ENCODE measurements at regions not wholly inside any gene's neighbourhood (a gene's known extent, or its start where the extent isn't known, plus 50 kb on each side); places are given as distances from the start of the nearest gene placed in this dataset.

DNA sequence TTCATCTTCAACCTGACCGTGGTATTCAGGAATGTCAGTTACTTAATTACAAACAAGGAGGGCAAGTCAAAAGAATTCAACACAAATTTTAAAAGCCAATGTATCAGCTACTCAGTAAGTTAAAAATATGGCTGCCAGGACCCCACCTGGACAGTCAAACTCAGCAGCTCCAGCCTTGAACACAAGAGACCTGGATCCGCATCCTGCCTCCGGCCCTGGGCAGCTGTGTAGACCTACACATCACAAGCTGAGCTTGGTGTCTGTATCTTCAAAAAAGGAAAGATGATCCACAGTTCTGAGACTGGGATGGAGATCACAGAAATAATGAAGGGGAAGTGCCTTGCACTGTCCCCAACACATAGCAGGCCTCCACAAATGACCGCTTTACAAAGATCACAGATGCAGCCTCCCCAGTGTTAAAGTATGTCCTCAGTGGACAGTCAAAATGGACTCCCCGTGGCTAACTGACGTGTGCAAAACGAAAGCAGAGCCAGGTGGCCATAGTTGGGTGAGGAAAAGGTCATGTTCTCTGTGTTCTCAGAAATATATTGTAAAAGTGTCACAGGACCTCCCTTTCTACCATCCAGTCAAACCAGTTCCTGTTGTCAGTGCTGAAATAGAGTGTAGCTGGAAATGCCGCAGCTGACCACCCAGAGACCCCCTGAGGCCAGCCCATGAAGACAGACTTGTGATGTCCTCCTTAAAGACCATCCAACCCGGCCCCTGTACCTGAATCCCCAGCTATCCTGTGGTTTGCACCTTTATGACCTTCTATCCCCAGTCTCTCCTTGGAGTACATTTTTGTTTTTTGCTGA is 168.5 kb upstream of the NSMCE3 start:
- H2AFZ ChIP-seq (ENCODE audit: low read length), result no peak overlapping the region
- H3K36me3 ChIP-seq (ENCODE audit: insufficient read depth, low read length), result no peaks in the 10 kb centered on the region
- no peak for DNase-seq
- H3K27me3 ChIP-seq (ENCODE audit: low read length), result no peaks in the 10 kb centered on the region
- H3K4me1 ChIP-seq (ENCODE audit: low read length), result no peaks in the 10 kb centered on the region
- H4K20me1 ChIP-seq (ENCODE audit: insufficient read depth, low read depth, low read length), result no peaks in the 10 kb centered on the region
- H3K27ac ChIP-seq (ENCODE audit: low read length), result no peak overlapping the region
- no peaks in the 10 kb centered on the region for H3K9me2 ChIP-seq (replicated peaks; ENCODE audit: insufficient read depth, low read length)
- H3K9ac ChIP-seq (ENCODE audit: low read length), result no peak overlapping the region
- peaks cover 17% of the 10 kb centered on the region for H3K9me3 ChIP-seq (ENCODE audit: low read length)
- H3K4me3 ChIP-seq (ENCODE audit: low read length), result no peak overlapping the region
- no peaks in the 10 kb centered on the region for H3K79me2 ChIP-seq (ENCODE audit: low read length)
- no peak overlapping the region for H3K4me2 ChIP-seq (ENCODE audit: low read depth, low read length, poor library complexity, severe bottlenecking)

DNA sequence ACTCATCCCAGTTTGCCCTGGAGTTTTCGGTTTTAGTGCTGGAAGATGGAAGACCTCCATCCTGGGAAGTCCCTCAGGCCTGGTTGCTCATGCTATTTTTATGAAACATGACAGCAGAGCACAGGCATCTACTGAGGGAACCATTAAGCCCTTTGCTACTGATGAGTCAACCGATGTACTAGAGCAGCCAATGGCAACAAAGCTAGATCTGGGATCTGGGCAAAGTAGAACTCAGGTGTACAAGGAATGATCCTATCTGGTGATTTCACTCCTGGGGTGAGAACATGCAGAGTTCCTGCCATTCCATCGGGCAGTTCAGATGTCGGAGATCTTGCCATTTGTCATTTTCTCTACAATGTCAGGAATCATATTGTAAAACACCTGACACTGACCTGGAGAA is 166.2 kb upstream of the NSMCE3 start:
- Histone ChIP-seq H2AFZ (ENCODE audit: low read length) (no peak overlapping the region), H3K27ac (ENCODE audit: low read length) (no peak overlapping the region), H3K9ac (ENCODE audit: low read length) (no peak overlapping the region), H3K4me3 (ENCODE audit: low read length) (no peak overlapping the region), H3K4me2 (ENCODE audit: low read depth, low read length, poor library complexity, severe bottlenecking) (no peak overlapping the region), H3K79me2 (ENCODE audit: low read length) (no peaks in the 10 kb centered on the region), H4K20me1 (ENCODE audit: insufficient read depth, low read depth, low read length) (no peaks in the 10 kb centered on the region), H3K9me3 (ENCODE audit: low read length) (peaks cover 16% of the 10 kb centered on the region), H3K27me3 (ENCODE audit: low read length) (no peaks in the 10 kb centered on the region), H3K4me1 (ENCODE audit: low read length) (no peaks in the 10 kb centered on the region), H3K9me2 (replicated peaks; ENCODE audit: insufficient read depth, low read length) (no peaks in the 10 kb centered on the region), H3K36me3 (ENCODE audit: insufficient read depth, low read length) (no peaks in the 10 kb centered on the region)
- DNase-seq, result no peak

DNA sequence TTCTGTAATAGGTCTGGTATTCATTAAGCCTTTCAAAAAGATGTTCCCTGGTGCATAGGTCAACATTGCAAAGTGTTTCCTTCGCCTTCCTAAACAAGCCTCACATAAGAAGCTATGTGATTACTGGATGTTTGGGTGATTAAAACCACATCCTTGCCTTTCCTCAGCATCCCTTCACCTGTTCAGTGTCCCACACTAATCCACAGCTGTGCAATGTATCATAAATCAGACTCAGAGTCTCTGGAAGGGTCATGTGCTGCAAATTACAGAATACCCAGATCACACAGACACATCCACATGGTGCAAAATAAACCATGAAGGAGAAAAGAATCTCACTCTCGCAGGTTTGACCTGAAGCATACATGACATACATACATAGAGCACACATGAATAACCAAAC is 164.7 kb upstream of the NSMCE3 start:
- Histone ChIP-seq H2AFZ (ENCODE audit: low read length) (no peak overlapping the region), H3K79me2 (ENCODE audit: low read length) (no peaks in the 10 kb centered on the region)

DNA sequence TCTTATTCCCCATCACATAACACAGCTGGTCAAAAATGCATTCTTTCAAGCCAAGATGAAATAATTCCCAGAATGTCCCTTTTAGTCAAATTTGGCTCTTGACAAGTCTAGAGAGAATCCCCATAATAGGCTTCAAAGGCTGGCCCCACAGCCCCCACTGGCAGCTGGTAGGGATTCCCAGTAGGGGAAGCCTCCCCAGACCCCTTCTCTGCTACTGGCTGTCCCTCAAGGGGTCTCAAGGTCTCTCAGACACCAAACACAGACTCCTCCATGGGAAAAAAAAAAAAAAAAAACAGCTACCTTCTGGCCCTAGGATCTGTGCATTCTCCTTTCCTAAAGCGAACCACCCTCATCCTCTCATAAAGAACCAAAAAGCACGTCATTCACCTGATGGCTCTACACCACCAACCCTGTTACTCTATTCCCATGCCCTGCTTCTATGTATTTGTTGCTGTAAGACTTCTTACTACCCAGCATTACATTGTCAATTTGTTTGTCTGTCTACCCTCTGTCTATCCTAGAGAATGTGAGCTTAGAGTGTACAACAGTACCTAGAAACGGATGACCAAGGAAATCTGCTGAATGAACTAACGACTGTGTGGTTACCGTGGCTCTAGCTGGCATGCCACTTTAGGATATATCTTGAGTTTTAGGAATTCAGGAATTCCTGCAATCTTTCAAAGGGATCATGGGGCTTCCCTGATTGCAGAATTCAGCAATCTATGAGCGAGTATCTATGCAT is 164.1 kb upstream of the NSMCE3 start:
- Histone ChIP-seq H3K9ac (ENCODE audit: low read length) (no peak overlapping the region), H3K79me2 (ENCODE audit: low read length) (no peaks in the 10 kb centered on the region), H3K9me3 (ENCODE audit: low read length) (peaks cover 16% of the 10 kb centered on the region), H3K36me3 (ENCODE audit: insufficient read depth, low read length) (no peaks in the 10 kb centered on the region), H3K4me1 (ENCODE audit: low read length) (no peaks in the 10 kb centered on the region), H4K20me1 (ENCODE audit: insufficient read depth, low read depth, low read length) (no peaks in the 10 kb centered on the region), H3K27ac (ENCODE audit: low read length) (no peak overlapping the region), H2AFZ (ENCODE audit: low read length) (no peak overlapping the region), H3K4me3 (ENCODE audit: low read length) (no peak overlapping the region), H3K9me2 (replicated peaks; ENCODE audit: insufficient read depth, low read length) (no peaks in the 10 kb centered on the region), H3K4me2 (ENCODE audit: low read depth, low read length, poor library complexity, severe bottlenecking) (no peak overlapping the region), H3K27me3 (ENCODE audit: low read length) (no peaks in the 10 kb centered on the region)
- no peak for DNase-seq

More for the DNA sequence above, 164.7 kb upstream of the NSMCE3 start:
- H3K4me3 ChIP-seq (ENCODE audit: low read length), result no peak overlapping the region
- H3K27ac ChIP-seq (ENCODE audit: low read length), result no peak overlapping the region
- no peaks in the 10 kb centered on the region for H3K9me2 ChIP-seq (replicated peaks; ENCODE audit: insufficient read depth, low read length)
- no peaks in the 10 kb centered on the region for H3K4me1 ChIP-seq (ENCODE audit: low read length)
- H3K27me3 ChIP-seq (ENCODE audit: low read length), result no peaks in the 10 kb centered on the region
- no peak overlapping the region for H3K4me2 ChIP-seq (ENCODE audit: low read depth, low read length, poor library complexity, severe bottlenecking)
- H3K9me3 ChIP-seq (ENCODE audit: low read length), result peaks cover 16% of the 10 kb centered on the region
- no peaks in the 10 kb centered on the region for H3K36me3 ChIP-seq (ENCODE audit: insufficient read depth, low read length)
- H4K20me1 ChIP-seq (ENCODE audit: insufficient read depth, low read depth, low read length), result no peaks in the 10 kb centered on the region
- no peak overlapping the region for H3K9ac ChIP-seq (ENCODE audit: low read length)
- DNase-seq, result no peak

DNA sequence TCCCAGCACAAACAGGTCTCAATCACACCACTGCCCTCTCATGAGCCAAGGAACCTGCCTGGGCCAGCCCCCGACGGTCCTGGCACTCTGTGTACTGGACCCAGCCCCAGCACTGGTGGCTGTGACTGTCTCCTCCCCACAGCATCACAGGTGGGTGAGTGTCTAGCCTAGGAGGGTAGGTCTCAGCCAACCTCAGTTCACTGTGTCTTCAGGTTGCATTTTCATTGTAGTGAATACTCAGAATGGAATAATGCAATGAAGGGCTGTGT is 163.4 kb upstream of the NSMCE3 start:
- no peak overlapping the region for H3K9ac ChIP-seq (ENCODE audit: low read length)
- no peaks in the 10 kb centered on the region for H4K20me1 ChIP-seq (ENCODE audit: insufficient read depth, low read depth, low read length)
- H3K79me2 ChIP-seq (ENCODE audit: low read length), result no peaks in the 10 kb centered on the region
- H3K9me3 ChIP-seq (ENCODE audit: low read length), result peaks cover 13% of the 10 kb centered on the region
- DNase-seq, result no peak
- no peak overlapping the region for H3K4me3 ChIP-seq (ENCODE audit: low read length)
- no peaks in the 10 kb centered on the region for H3K9me2 ChIP-seq (replicated peaks; ENCODE audit: insufficient read depth, low read length)
- H3K36me3 ChIP-seq (ENCODE audit: insufficient read depth, low read length), result no peaks in the 10 kb centered on the region
- no peak overlapping the region for H3K4me2 ChIP-seq (ENCODE audit: low read depth, low read length, poor library complexity, severe bottlenecking)
- no peak overlapping the region for H3K27ac ChIP-seq (ENCODE audit: low read length)
- H3K27me3 ChIP-seq (ENCODE audit: low read length), result no peaks in the 10 kb centered on the region
- no peak overlapping the region for H2AFZ ChIP-seq (ENCODE audit: low read length)
- no peaks in the 10 kb centered on the region for H3K4me1 ChIP-seq (ENCODE audit: low read length)

DNA sequence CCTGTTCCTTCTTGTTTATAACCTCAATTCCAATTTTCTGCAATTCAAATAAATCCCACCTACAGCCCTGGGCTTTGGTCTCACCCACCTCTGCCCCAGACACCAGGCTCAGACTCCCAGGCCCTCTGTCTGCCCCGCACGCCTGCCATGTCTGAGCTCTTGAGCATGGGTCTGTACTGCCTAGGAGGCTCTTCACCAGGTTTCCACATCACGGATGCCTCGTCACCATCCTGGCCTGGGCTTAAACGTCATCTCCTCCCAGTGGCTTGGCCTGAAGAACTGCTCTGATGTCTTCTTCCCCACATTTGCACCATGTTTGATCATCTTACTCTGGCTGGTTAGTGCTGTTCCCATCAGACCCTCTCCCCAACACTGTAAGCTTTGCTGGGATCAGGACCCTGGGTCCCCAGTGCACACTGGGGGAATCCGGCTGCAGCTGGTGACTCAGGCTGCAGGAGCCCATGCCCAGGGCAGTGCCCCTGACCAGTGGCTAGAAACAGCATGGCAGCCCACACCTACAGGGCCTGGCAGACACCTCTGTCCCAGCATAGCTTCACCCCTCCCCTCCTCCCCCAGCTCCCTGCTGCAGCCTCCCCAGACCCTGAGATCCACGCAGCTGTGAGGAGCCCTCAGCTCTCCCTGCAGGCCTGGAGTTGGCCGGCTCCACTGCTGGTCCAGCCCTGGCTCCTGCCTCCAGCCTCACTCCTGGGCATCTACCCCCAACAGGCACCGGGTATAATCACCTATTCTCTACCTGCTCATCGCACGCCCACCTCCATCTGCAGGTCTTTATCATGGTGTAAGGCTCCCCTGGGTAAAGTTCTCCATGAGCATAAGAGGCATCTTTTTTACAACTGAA is 162.8 kb upstream of the NSMCE3 start:
- no peak overlapping the region for H3K27ac ChIP-seq (ENCODE audit: low read length)
- H4K20me1 ChIP-seq (ENCODE audit: insufficient read depth, low read depth, low read length), result no peaks in the 10 kb centered on the region
- no peaks in the 10 kb centered on the region for H3K79me2 ChIP-seq (ENCODE audit: low read length)
- H2AFZ ChIP-seq (ENCODE audit: low read length), result no peak overlapping the region
- H3K27me3 ChIP-seq (ENCODE audit: low read length), result no peaks in the 10 kb centered on the region
- peaks cover 13% of the 10 kb centered on the region for H3K9me3 ChIP-seq (ENCODE audit: low read length)
- no peak for DNase-seq
- H3K36me3 ChIP-seq (ENCODE audit: insufficient read depth, low read length), result no peaks in the 10 kb centered on the region
- no peak overlapping the region for H3K9ac ChIP-seq (ENCODE audit: low read length)
- H3K4me3 ChIP-seq (ENCODE audit: low read length), result no peak overlapping the region
- H3K9me2 ChIP-seq (replicated peaks; ENCODE audit: insufficient read depth, low read length), result no peaks in the 10 kb centered on the region
- no peaks in the 10 kb centered on the region for H3K4me1 ChIP-seq (ENCODE audit: low read length)
- no peak overlapping the region for H3K4me2 ChIP-seq (ENCODE audit: low read depth, low read length, poor library complexity, severe bottlenecking)

DNA sequence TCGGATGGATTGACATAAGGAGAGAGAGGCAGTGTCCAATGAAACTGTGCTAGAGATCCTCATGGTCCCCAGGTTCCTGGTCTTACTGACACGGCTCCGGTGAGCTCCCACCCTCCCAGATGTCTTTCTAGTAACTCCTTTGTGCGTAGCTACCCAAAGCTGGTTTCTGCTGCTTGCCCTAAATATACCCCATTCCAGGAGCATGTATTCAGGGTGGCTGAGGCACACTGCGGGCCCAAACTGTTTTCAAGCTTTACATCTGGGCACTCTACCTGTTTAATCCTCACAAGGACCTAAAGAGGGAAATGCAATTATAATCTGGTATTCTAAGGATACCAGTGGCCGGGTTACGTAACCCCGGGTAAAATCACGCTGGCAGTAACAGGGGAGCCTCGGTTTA is 161.2 kb upstream of the NSMCE3 start:
- H3K79me2 ChIP-seq (ENCODE audit: low read length), result no peaks in the 10 kb centered on the region
- H3K4me2 ChIP-seq (ENCODE audit: low read depth, low read length, poor library complexity, severe bottlenecking), result no peak overlapping the region
- H3K9ac ChIP-seq (ENCODE audit: low read length), result no peak overlapping the region
- no peak for DNase-seq
- no peaks in the 10 kb centered on the region for H3K36me3 ChIP-seq (ENCODE audit: insufficient read depth, low read length)
- H3K27ac ChIP-seq (ENCODE audit: low read length), result no peak overlapping the region
- H3K9me2 ChIP-seq (replicated peaks; ENCODE audit: insufficient read depth, low read length), result no peaks in the 10 kb centered on the region
- H4K20me1 ChIP-seq (ENCODE audit: insufficient read depth, low read depth, low read length), result no peaks in the 10 kb centered on the region
- H3K4me3 ChIP-seq (ENCODE audit: low read length), result no peak overlapping the region
- H3K4me1 ChIP-seq (ENCODE audit: low read length), result no peaks in the 10 kb centered on the region
- H3K27me3 ChIP-seq (ENCODE audit: low read length), result no peaks in the 10 kb centered on the region
- H2AFZ ChIP-seq (ENCODE audit: low read length), result no peak overlapping the region
- H3K9me3 ChIP-seq (ENCODE audit: low read length), result peaks cover 23% of the 10 kb centered on the region

DNA sequence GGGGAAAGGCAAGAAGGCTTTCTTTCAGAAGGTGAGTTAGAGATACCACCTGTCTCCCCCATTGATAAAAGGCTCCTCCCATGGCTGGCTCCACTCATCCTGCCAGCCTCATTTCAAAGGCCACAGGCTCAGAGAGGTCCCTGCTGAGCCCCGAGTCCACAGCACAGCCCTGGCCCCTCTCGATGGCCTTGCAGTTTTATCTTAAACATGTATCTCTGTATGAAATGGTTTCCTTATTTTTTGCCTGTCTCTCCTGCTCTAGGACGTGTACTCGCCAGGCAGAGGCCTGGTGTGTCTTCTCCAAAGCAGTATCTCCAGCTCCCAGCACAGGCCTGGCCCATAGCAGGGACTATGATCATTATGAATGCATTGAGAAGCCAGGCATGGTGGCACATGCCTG is 160.5 kb upstream of the NSMCE3 start:
- H3K9me2 ChIP-seq (replicated peaks; ENCODE audit: insufficient read depth, low read length), result no peaks in the 10 kb centered on the region
- H3K4me2 ChIP-seq (ENCODE audit: low read depth, low read length, poor library complexity, severe bottlenecking), result no peak overlapping the region
- no peak overlapping the region for H2AFZ ChIP-seq (ENCODE audit: low read length)
- H3K9ac ChIP-seq (ENCODE audit: low read length), result no peak overlapping the region
- H3K4me3 ChIP-seq (ENCODE audit: low read length), result no peak overlapping the region
- H3K9me3 ChIP-seq (ENCODE audit: low read length), result peaks cover 25% of the 10 kb centered on the region
- H4K20me1 ChIP-seq (ENCODE audit: insufficient read depth, low read depth, low read length), result no peaks in the 10 kb centered on the region
- H3K27ac ChIP-seq (ENCODE audit: low read length), result no peak overlapping the region
- DNase-seq, result no peak
- H3K27me3 ChIP-seq (ENCODE audit: low read length), result no peaks in the 10 kb centered on the region
- no peaks in the 10 kb centered on the region for H3K79me2 ChIP-seq (ENCODE audit: low read length)
- H3K4me1 ChIP-seq (ENCODE audit: low read length), result no peaks in the 10 kb centered on the region
- H3K36me3 ChIP-seq (ENCODE audit: insufficient read depth, low read length), result no peaks in the 10 kb centered on the region

All from Karpas-422 (cell line).